Loucy (cell line): ENCODE measurements at regions not wholly inside any gene's neighbourhood (a gene's known extent, or its start where the extent isn't known, plus 50 kb on each side); places are given as distances from the start of the nearest gene placed in this dataset.

Source experiments
- H2AFZ ChIP-seq: fragments of 200-600 bp; sonication (generic); 2 replicates; pipeline ENCODE4 v1.6.0; 2016; ENCODE audit warnings: antibody characterized with exemption, mild to moderate bottlenecking, low read length, moderate library complexity
- H3F3A ChIP-seq: fragments of 200-600 bp; 2 replicates; pipeline ENCODE4 v1.6.0; 2016; ENCODE audit warnings: antibody characterized with exemption, low read depth, mild to moderate bottlenecking
- H3K27me3 ChIP-seq: fragments of 200-600 bp; sonication (generic); 2 replicates; pipeline ENCODE4 v1.6.1; 2014; ENCODE audit warnings: low read length, mild to moderate bottlenecking; ENCODE audit not compliant: insufficient read depth, poor library complexity, severe bottlenecking
- H3K36me3 ChIP-seq: fragments of 200-600 bp; sonication (generic); 2 replicates; pipeline ENCODE4 v1.6.1; 2016; ENCODE audit warnings: low read length; ENCODE audit not compliant: insufficient read depth
- H3K4me1 ChIP-seq: fragments of 200-600 bp; sonication (generic); 2 replicates; pipeline ENCODE4 v1.5.1; 2014; ENCODE audit warnings: low read length, mild to moderate bottlenecking; ENCODE audit not compliant: insufficient read depth, poor library complexity, severe bottlenecking
- H3K4me2 ChIP-seq: fragments of 200-600 bp; sonication (generic); 2 replicates; pipeline ENCODE4 v1.6.0; 2014; ENCODE audit warnings: antibody characterized with exemption, low read length, low read depth, mild to moderate bottlenecking; ENCODE audit not compliant: poor library complexity, severe bottlenecking
- H3K4me3 ChIP-seq: fragments of 200-600 bp; sonication (generic); 2 replicates; pipeline ENCODE4 v1.5.1; 2014; ENCODE audit warnings: low read length, mild to moderate bottlenecking, mixed read lengths; ENCODE audit not compliant: poor library complexity, severe bottlenecking
- H3K79me2 ChIP-seq: fragments of 200-600 bp; sonication (generic); 2 replicates; pipeline ENCODE4 v1.6.1; 2014; ENCODE audit warnings: low read length; ENCODE audit not compliant: insufficient read depth
- H3K9ac ChIP-seq: fragments of 200-600 bp; sonication (generic); 2 replicates; pipeline ENCODE4 v1.6.0; 2014; ENCODE audit warnings: mild to moderate bottlenecking, low read depth, low read length, moderate library complexity; ENCODE audit not compliant: poor library complexity, severe bottlenecking
- H3K9me2 ChIP-seq: fragments of 200-600 bp; sonication (generic); replicated peaks from 2 replicates; pipeline ENCODE4 v1.6.1; 2016; ENCODE audit warnings: low read depth, low read length, mixed read lengths
- H3K9me3 ChIP-seq: fragments of 200-600 bp; sonication (generic); 2 replicates; pipeline ENCODE4 v1.6.1; 2014; ENCODE audit warnings: mild to moderate bottlenecking, antibody characterized with exemption, low read length, low read depth; ENCODE audit not compliant: insufficient read depth
- H4K20me1 ChIP-seq: fragments of 200-600 bp; sonication (generic); 2 replicates; pipeline ENCODE4 v1.6.0; 2014; ENCODE audit warnings: antibody characterized with exemption, low read length, mild to moderate bottlenecking; ENCODE audit not compliant: insufficient read depth, poor library complexity, severe bottlenecking
- CTCF ChIP-seq: fragments of 200-600 bp; sonication (generic); conservative IDR thresholded peaks from 2 replicates; pipeline ENCODE4 v1.5.1; 2014; ENCODE audit warnings: mild to moderate bottlenecking, antibody characterized with exemption, low read length
- EZH2phosphoT487 ChIP-seq: fragments of 200-600 bp; IDR thresholded peaks from 2 replicates; pipeline ENCODE4 v1.6.1; 2018; ENCODE audit warnings: antibody characterized with exemption, mild to moderate bottlenecking, moderate library complexity, borderline replicate concordance

DNA sequence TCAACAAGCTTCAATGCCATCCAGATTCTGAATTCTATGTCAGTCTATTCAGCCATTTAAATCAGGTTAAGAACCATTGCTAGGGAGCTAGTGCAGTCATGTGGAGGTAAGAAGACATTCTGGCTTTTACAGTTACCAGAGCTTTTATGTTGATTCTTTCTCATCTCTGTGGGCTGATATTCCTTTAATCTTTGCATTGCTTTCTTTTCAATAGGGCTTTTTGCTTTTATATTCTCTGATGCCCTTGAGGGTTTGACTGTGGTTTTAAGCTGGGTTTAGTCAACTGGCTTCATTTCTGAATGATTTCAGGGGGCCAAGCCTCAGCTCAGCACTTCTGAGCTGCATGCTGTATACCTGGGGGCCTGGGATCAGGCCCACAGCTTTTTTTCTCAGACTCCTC is 51.0 kb upstream of the GORAB start:
- no peaks in the 10 kb centered on the region for H4K20me1 ChIP-seq
- peaks cover 4% of the 10 kb centered on the region for H3K4me1 ChIP-seq
- no peak for TF ChIP-seq CTCF
- TF ChIP-seq EZH2phosphoT487 = no peak
- no peaks in the 10 kb centered on the region for H3K36me3 ChIP-seq
- H3K9me2 ChIP-seq = no peaks in the 10 kb centered on the region
- no peak overlapping the region for H2AFZ ChIP-seq
- no peaks in the 10 kb centered on the region for H3K79me2 ChIP-seq
- no peak overlapping the region for H3K4me3 ChIP-seq
- H3K4me2 ChIP-seq = no peak overlapping the region
- no peak overlapping the region for H3K9ac ChIP-seq
- no peaks in the 10 kb centered on the region for H3K27me3 ChIP-seq
- no peaks in the 10 kb centered on the region for H3F3A ChIP-seq
- H3K9me3 ChIP-seq = no peaks in the 10 kb centered on the region
